A549 (cell line): ENCODE measurements at regions not wholly inside any gene's neighbourhood (a gene's known extent, or its start where the extent isn't known, plus 50 kb on each side); places are given as distances from the start of the nearest gene placed in this dataset.

ENCODE experiments used
- CBX8 ChIP-seq: fragments of 200-600 bp; sonication (generic); IDR thresholded peaks from 2 replicates; pipeline ENCODE4 v1.6.1; 2016
- CHD4 ChIP-seq: fragments of 200-600 bp; sonication (generic); IDR thresholded peaks from 2 replicates; pipeline ENCODE4 v1.6.1; 2016; ENCODE audit warnings: antibody characterized with exemption, mild to moderate bottlenecking, borderline replicate concordance
- EHF ChIP-seq: fragments of 250-450 bp; sonication (Bioruptor Pico); IDR thresholded peaks from 2 replicates; pipeline ENCODE4 v1.5.0; 2020; ENCODE audit warnings: mild to moderate bottlenecking
- EP300 ChIP-seq, 2 experiments: fragments of >200 bp; sonication (Bioruptor Twin); formaldehyde crosslinking; IDR thresholded peaks; 2 replicates in 1 of 2; 3 replicates in 1 of 2; pipeline ENCODE4 v1.6.1; 2016 to 2017
- HDAC2 ChIP-seq: fragments of 200-600 bp; sonication (generic); IDR thresholded peaks from 2 replicates; pipeline ENCODE4 v1.6.1; 2016
- KDM5A ChIP-seq: fragments of 200-600 bp; sonication (generic); IDR thresholded peaks from 2 replicates; pipeline ENCODE4 v1.6.1; 2016; ENCODE audit warnings: antibody characterized with exemption, mild to moderate bottlenecking
- POLR2A ChIP-seq: IDR thresholded peaks from 2 replicates; pipeline ENCODE4 v1.6.1; 2012; ENCODE audit warnings: mild to moderate bottlenecking, low read length
- POLR2AphosphoS2 ChIP-seq: conservative IDR thresholded peaks from 2 replicates; pipeline ENCODE4 v1.6.1; 2012; ENCODE audit warnings: low read length, improper control_type of control experiment, inconsistent platforms
- SMC3 ChIP-seq: fragments of >200 bp; sonication (Bioruptor Twin); formaldehyde crosslinking; IDR thresholded peaks from 3 replicates; pipeline ENCODE4 v1.6.1; 2018; ENCODE audit warnings: inconsistent platforms
- USF2 ChIP-seq: fragments of 450-650 bp; IDR thresholded peaks from 2 replicates; pipeline ENCODE4 v1.6.1; 2014; ENCODE audit warnings: antibody characterized with exemption
- ZNF302 ChIP-seq: fragments of 250-450 bp; sonication (Bioruptor Pico); IDR thresholded peaks from 2 replicates; pipeline ENCODE4 v1.9.0; 2021; ENCODE audit warnings: inconsistent platforms, mild to moderate bottlenecking, moderate library complexity
- TF ChIP-seq, protein P1 (sequence below): IDR thresholded peaks from 2 replicates; pipeline ENCODE4 v1.6.1; 2012
- TF ChIP-seq, protein P2 (sequence below): fragments of >200 bp; sonication (Bioruptor Twin); formaldehyde crosslinking; IDR thresholded peaks from 3 replicates; pipeline ENCODE4 v1.5.1; 2016

DNA sequence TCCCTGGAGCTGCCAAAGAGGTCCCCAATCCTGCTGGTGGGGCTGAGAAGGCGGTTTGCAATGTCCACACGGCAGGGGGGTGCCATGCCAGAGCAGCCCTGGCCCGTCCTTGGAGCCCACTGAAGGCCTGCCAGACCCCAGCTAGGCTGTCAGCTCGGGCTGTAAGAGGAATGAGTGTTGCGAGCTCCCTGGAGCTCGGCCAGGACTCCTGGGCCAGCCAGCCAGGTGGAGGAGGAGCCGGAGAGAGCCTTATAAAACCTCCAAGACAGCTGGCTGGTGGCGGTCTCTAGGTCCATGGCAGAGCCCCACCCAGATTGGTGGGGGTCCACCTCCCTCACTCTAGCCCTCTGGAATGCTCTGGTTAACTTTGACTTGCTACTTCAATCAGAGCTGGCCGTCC, 55.1 kb upstream of the CALN1 start:
- TF ChIP-seq, protein P1, sequence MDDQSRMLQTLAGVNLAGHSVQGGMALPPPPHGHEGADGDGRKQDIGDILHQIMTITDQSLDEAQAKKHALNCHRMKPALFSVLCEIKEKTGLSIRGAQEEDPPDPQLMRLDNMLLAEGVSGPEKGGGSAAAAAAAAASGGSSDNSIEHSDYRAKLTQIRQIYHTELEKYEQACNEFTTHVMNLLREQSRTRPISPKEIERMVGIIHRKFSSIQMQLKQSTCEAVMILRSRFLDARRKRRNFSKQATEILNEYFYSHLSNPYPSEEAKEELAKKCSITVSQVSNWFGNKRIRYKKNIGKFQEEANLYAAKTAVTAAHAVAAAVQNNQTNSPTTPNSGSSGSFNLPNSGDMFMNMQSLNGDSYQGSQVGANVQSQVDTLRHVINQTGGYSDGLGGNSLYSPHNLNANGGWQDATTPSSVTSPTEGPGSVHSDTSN = no peak
- TF ChIP-seq, protein P2, sequence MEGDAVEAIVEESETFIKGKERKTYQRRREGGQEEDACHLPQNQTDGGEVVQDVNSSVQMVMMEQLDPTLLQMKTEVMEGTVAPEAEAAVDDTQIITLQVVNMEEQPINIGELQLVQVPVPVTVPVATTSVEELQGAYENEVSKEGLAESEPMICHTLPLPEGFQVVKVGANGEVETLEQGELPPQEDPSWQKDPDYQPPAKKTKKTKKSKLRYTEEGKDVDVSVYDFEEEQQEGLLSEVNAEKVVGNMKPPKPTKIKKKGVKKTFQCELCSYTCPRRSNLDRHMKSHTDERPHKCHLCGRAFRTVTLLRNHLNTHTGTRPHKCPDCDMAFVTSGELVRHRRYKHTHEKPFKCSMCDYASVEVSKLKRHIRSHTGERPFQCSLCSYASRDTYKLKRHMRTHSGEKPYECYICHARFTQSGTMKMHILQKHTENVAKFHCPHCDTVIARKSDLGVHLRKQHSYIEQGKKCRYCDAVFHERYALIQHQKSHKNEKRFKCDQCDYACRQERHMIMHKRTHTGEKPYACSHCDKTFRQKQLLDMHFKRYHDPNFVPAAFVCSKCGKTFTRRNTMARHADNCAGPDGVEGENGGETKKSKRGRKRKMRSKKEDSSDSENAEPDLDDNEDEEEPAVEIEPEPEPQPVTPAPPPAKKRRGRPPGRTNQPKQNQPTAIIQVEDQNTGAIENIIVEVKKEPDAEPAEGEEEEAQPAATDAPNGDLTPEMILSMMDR = no peak
- no peak for TF ChIP-seq HDAC2
- TF ChIP-seq POLR2A = no peak
- TF ChIP-seq SMC3 = no peak
- no peak for TF ChIP-seq EP300 (IDR thresholded peaks at IDR 0.05)
- no peak for TF ChIP-seq KDM5A
- TF ChIP-seq POLR2AphosphoS2 = no peak
- TF ChIP-seq ZNF302 (CRISPR knock-in tag) = no peak
- TF ChIP-seq CHD4 = no peak
- TF ChIP-seq EHF (CRISPR knock-in tag) = no peak
- no peak for TF ChIP-seq USF2
- TF ChIP-seq CBX8 = no peak
